ENCODE measurements at regions not wholly inside any gene's neighbourhood (a gene's known extent, or its start where the extent isn't known, plus 50 kb on each side); places are given as distances from the start of the nearest gene placed in this dataset.

- TF ChIP-seq CTCF (IDR thresholded peaks at IDR 0.05): no peak
- no peak for TF ChIP-seq POLR2A (IDR thresholded peaks at IDR 0.05)
These were observed 440.2 kb upstream of the ST6GAL2 start for GRCh38 chr2:107325981-107326786.

Data from stomach (tissue), 4 donors.